AG10803 (cell line): ENCODE measurements at regions not wholly inside any gene's neighbourhood (a gene's known extent, or its start where the extent isn't known, plus 50 kb on each side); places are given as distances from the start of the nearest gene placed in this dataset.

Experiments used
- DNase-seq: peaks from one replicate; pipeline ENCODE4 v3.0.0; 2010; ENCODE audit warnings: low read depth
- H3K4me3 ChIP-seq: 2 replicates; pipeline ENCODE4 v1.5.1; 2011; ENCODE audit warnings: mild to moderate bottlenecking, low read length, control low read depth
- CTCF ChIP-seq: conservative IDR thresholded peaks from 2 replicates; pipeline ENCODE4 v1.5.1; 2011; ENCODE audit warnings: mild to moderate bottlenecking, low read length, control low read depth, inconsistent platforms

- TF ChIP-seq CTCF, result no peak
- no peak overlapping the region for H3K4me3 ChIP-seq
- no peak for DNase-seq
These were observed 265.3 kb downstream of the KLF13 start for GRCh38 chr15:31591908-31592307.

- TF ChIP-seq CTCF, result no peak
- H3K4me3 ChIP-seq, result no peak overlapping the region
- no peak for DNase-seq
These were observed 270.8 kb downstream of the KLF13 start for GRCh38 chr15:31597466-31597865.

GRCh38 chr15:31598620-31599019 is 272.0 kb downstream of the KLF13 start:
- DNase-seq, result no peak
- H3K4me3 ChIP-seq, result no peak overlapping the region
- TF ChIP-seq CTCF, result no peak

- H3K4me3 ChIP-seq, result no peak overlapping the region
- TF ChIP-seq CTCF, result no peak; the same call in none of the 2 replicates
- DNase-seq, result peak; percentile 50
These were observed 278.9 kb downstream of the KLF13 start for GRCh38 chr15:31605467-31605931.

- no peak overlapping the region for H3K4me3 ChIP-seq
- no peak for TF ChIP-seq CTCF
- peak; percentile 59 for DNase-seq
These were observed 279.6 kb downstream of the KLF13 start for GRCh38 chr15:31606194-31606669.

- no peak overlapping the region for H3K4me3 ChIP-seq
- peak; percentile 19 for DNase-seq
- no peak for TF ChIP-seq CTCF
These were observed 280.4 kb downstream of the KLF13 start for GRCh38 chr15:31606931-31607497.

GRCh38 chr15:31607656-31608055 is 281.0 kb downstream of the KLF13 start:
- TF ChIP-seq CTCF, result no peak
- peak; percentile 4 for DNase-seq

More at GRCh38 chr15:31607656-31608055, 281.0 kb downstream of the KLF13 start:
- no peak overlapping the region for H3K4me3 ChIP-seq
